A172 (cell line): ENCODE measurements at regions not wholly inside any gene's neighbourhood (a gene's known extent, or its start where the extent isn't known, plus 50 kb on each side); places are given as distances from the start of the nearest gene placed in this dataset.

ENCODE experiments used
- DNase-seq: peaks from one replicate; pipeline ENCODE4 v3.0.0-alpha.2; 2015; ENCODE audit warnings: low spot score

DNA sequence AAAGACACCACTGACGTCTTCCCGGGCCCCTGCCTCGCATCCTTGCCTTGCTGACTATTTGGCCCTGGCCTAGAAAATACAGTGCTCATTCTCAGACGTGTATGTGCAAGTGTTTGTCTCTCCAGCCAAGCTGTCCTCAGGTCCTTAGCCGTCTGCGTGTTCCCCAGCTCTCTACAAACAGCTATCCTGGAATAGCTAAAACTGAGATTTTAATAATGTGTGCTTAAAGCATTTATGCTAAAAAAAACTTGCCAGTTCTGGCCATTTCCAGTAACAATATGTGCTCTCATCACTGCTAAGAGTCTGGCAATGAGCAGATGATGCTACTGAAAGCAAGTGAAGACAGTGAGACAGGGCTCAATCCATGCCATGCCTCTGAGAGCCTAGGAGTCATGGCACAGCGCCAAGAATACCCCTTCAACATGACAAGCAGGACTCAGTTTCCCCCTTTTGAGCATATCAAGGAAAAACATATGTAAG, 55.7 kb downstream of the IRF2BP2 start:
- no peak for DNase-seq

DNA sequence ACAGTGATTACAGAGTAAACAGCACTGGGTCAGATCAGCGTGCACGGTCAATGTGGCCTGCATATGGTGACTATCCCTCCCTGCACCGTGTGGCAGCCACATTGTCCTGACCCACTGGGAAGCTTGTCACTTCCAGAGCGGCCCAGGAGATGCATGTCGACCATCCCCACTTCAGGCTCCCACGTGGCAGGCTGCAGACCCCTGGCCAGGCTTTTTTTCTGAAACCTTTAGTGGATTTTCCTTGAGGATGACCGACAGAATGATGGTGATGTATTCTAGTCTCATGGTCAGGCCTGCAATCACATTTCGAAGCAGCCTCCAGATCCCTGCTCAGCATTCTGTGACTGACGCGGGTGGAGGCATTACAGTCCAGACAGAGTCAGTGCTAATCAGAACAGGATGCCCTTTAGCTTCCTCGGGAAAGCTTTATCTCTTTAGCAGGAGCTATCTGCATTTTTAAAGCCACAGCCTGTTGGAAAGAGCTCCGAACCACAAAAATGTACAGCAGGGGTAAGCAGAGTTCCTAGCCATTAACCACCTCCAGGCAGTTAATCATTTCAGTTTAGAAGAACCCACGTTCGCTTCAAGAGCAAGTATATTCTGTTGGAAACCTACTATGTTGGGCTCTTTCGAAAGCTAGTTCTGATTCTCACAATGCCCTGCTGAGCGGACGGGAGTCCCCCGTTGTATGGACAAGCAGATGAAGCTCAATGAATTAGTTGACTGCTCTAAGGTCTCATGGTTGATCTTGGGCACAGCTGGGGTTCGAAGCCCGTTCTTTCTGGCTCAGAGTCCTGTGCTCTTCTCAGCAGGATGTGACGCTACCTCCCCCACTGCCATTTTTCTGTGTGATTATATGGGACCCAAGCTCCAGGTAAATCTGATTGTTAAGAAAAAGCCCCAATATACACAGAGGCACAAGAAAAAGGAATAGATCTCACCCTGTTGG, 56.5 kb downstream of the IRF2BP2 start:
- peak; percentile 93 for DNase-seq

DNA sequence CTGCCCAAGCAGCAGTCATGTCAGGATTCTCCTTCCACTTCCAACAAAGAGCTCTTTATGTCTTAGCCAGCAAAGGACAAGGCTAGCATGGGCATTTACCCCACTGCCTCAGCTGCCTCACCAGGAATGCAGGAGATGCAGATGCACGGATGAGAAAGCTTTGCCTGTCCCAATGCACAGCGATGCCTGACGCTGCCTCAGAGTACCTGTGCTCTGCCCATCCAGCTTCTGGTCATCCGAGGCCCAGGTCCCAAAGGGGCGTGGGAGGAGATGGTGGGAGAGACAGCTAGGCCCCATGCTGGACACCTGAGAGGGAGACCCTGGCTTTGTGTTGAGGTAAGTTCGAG, 59.0 kb downstream of the IRF2BP2 start:
- no peak for DNase-seq

DNA sequence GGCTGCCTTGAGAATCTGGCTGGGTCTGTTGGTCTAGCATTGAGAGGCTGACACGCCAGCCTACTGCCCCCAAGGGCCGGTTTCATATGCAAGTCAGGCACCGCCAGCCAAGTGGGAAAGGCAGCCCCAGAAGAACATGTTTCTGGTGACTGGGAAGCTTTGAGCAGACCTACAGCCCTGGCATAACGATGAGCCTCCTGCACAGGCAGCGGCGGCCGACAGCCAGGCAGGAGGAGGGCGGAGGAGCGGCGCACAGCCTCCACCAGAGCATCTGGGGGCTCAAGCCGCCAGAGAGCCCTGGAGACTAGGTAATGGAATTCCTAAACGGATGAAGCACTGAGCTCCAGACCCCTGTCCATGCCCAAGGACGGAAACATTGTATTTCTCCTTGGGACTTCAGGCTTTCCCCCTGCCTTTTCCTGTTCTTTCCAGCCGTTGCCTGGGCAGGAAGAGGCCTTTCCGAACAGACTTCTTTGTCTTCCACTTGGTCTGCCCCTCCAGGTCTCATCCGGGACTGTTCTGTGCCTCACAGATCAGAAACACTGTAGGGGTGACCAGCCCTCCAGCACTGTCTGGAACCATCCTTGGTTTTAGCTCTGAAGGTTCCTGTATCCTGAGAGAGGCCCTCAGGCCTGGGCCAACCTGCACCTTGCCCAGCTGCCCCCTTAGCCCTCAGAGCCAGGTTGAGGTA, 59.5 kb downstream of the IRF2BP2 start:
- DNase-seq = no peak

DNA sequence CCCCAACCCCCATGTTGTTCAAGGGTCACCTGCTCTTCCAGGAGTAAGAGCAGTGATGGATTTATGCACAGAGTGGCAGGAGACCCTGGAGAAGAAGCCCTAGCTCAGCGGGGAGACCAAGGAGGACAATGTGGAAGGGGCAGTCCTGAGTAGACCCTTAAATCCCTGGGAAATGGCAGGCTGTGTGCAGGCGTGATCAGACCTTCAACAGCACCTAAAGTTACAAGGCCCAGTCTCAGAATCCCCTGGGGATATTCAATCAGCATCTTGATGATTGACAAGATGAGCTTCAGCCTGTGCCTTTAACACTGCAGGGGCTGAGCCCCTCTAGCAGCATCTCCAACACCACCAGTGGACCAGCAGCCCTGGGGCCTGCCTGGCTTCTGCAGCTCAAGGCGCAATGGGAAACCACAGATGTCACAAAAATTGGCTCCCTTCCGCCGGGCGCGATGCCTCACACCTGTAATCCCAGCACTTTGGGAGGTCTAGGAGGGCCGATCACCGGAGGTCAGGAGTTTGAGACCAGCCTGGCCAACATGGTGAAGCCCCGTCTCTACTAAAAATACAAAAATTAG, 60.4 kb downstream of the IRF2BP2 start:
- DNase-seq = no peak

DNA sequence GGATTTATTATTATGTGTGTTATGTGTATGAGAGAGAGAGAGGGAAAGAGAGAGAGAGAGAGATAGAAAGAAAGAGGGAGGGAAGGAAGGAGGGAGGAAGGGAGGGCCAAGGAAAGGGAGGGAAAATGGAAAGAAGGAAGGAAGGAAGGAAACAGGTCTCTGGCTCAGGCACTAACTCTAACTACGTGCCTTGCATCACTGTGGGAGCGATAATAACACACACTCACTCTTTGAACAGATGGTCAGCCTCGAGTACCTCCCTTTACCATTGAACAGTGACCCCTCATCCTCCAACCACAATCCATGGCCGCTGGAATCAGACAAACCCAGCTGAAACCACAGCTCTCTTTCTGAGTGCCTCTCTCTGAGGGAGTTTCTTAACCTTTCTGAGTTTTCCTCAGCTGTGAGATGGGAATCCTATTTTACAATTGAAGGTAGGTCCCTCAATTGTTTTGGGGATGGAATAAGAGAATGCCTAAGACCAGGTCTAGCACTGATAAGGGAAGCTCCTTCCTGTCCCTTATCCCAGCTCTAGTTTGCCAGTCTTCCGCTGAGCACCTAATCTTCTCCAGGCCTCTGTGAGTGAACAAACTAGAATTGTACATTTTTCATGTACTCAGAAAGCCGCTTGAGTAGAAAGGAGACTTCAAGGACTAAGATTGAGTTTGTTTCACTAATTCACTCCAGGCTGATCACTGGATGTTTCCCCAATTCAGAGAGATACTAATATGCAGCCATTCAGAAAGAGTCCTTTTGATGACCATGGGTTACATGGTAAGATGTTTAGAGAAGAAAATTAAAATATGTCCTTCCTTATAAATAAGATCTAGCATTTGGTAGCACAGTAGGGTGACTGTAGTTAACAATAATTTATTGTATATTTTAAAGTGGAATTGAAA, 62.8 kb downstream of the IRF2BP2 start:
- DNase-seq = no peak

DNA sequence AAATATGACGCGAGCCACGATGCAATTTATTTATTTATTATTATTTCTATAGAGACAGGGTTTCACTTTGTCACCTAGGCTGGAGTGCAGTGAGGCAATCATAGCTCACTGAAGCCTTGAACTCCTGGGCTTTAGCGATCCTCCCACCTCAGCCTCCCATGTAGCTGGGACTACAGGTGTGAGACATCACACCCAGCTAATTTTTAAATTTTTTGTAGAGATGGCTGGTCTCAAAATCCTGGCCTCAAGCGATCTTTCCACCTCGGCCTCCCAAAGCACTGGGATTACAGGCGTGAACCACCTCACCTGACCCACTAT, 63.6 kb downstream of the IRF2BP2 start:
- DNase-seq = no peak

DNA sequence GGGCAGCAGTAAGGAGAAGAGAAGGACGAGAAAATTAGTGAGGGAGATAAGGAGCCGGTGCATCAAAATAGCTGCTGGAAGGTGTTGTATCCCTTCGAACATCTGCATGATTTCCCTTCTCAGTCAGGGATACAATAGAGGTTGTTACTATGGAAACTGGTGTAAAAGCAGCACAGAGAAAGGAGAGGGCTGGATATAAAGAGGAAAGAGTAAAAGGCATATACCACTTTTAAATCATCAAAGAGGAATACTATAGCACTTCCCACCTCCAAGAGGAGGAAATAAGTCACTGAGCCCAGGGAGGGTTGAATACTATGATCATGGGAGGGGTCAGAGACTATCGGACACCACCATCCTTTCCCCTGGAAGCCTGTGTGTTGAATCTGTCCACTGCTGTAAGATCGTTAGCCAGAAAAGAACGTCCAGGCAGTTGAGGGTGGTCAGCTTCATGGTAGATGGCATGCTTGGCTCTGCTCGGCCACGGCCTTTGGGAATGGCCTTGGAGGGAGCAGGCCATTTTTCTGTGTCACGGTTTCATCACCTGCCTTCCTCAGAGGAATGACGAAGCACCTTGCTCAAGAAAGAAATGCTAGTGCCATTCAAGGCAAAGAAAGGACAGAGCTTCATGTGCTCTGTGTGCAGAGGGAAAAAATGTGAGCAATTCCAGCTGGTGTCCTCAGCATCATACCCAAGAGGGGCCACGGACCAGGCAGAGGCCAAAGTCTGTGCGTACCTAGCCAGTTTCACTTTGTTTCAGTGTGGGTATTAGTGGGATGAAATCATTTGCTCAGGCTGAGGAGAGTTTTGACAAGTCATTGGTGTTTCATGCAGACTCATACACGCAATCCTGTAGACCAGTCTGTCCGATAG, 64.2 kb downstream of the IRF2BP2 start:
- DNase-seq = no peak

DNA sequence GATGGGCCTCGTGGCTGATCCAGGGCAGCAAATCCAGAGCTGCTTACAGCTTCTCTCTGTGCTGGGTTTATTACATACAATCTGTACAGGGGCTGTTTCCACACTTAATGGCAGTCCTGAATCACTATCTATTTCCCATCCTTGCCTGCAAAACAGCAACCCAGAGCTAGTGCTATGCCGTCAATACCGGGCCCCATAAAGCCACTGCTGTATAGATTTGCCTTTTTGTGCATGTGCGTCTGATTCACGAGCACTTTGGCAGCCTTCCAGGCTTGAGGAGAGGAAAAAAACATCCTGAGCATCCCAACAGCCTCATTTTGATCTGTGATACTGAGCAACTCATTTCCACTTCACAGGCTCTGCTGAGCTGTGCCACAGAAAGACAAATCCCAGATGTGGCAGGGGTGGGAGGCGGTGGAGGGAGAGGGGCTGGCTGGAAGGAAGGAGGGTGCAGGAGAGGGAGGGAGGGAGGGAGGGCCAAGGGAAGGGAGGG, 65.2 kb upstream of the TARBP1 start:
- peak; percentile 86 for DNase-seq

DNA sequence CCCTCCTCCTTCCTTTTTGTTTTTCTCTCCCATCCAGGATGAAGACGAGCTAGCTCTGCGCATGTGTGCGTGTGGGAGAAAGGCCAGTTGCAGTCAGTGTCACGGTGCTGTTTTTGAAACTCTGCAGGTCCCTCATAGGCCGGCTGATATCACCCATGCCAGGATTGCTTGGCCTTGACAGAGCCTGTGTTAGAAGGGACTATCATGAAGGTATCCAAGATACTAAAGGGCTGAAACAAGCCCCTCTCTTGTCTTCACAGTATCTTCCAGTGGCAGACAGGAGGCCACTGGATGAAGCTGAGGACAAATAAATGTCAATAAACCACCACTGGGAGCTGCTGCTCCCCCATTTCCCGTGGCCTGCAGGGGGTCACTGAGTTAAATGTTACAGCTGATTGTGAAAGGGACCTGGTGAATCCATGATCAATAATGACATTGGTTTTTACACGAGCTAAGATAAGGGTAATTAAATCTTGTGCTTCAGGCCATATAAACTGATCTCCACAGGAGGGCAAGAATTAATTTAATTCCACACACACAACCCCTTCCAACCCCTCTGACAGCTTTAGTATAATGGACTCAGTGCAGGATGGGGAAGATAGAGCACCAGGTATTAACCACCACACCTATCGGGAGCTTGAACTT, 64.6 kb upstream of the TARBP1 start:
- no peak for DNase-seq

DNA sequence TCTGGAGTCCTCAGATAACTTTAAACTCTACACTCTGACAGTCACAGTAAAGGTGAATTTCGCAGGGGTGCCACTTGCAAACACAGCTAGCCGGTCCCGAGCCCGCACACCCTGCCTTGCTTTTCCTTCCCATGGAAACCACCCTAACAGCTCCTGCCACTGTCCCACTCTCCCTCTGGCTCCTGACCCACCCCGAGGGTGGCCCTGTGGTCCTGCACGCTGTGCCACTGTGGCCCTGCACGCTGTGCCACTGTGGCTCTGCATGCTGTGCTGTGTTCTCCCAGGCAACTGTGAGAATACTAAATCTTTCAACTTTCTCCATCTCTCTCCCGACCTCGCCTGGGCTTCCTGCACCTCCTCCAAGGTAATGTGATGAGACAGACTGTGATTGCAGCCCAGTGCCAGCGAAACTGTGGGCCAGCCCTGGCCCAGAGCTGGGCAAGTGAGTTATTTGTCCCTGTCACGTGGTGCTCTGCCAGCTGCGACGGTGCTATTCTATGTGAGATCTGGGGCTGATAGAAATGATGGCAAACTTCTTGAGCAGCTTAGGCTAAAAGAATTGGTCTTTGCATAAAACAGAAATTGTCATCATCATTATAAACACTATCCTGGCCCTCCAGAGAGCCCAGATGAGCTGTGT, 63.4 kb upstream of the TARBP1 start:
- no peak for DNase-seq

DNA sequence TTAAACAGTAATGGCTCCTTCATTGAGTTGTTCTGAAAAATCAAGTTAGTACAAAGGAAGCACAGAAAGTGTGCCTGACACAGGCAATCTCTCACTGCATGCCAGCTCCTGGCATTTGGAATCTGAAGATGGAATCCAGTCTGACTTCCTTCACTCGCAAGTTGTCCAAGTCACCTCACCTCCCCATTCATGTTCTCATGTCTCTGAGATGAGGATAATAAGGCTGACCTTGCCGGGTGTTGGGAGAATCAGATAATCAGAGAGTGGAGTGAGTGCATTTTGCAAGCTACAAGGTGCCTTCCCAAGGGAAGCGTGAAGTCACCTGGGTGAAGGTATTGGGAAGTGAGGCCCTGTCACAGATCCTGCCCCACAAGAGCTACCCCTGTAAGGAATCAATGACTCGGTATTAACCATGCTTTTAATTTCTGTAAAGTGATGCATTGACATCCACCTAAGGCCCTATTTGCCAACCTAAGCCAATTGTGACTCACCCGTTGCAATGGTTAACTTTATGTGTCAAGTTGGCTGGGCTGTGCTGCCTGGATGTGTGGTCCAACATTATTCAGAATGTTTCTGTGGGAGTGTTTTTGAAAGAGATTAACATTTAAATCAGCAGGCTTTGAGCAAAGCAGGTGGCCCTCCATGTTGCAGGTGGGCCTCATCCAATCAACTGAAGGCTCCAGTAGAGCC, 62.5 kb upstream of the TARBP1 start:
- DNase-seq = no peak

DNA sequence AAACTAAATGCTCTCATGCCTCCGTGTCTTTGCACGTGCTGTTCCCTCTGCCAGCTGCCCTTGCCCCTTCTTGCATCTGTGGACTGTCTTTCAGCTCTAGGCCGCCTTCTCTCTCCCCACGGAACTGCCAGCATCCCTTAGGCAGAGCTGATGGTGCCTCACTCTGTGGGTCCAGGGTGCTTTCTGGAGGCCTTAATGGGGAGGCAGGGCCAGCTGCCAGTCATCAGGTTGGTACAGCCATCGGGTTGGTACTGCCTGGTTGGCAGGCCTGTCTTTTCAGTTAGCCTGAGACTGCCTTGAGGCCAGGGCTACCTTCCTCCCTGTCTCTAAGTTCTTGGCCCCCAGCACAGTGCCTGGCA, 61.4 kb upstream of the TARBP1 start:
- no peak for DNase-seq

DNA sequence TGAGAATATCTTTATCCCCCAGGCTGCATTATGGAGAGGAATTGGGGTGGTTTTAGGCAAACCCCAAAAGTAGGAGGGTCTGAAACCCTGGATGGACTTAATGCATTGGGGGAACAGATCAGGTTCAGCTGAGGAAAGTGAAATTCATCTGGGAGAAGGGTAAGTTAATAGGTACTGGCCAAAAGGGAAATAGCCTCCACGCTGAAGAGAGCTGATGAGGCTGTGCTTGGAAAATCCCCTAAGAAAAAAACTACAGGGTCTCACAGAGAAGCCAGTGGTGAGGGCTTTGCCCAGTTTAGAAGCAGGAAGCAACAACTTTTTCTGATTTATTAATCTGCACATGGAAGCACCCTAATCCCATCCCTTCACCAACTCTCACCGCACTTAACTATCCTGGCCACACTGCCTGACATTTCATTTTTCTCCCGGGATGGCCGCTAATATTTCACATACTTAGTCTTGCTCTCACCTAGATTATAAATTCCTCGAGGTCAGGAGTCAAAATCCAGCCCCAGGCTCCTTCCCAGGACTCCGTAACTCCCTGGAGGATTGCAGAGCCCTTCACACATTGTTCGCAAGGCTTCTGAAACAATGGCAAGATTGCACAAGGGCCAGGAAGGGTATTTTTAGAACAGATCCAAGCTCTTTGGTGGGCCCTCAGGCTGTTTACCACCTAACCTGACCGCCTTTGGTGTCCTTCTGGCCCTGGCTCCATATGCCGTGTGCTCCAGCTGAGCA, 60.9 kb upstream of the TARBP1 start:
- no peak for DNase-seq

DNA sequence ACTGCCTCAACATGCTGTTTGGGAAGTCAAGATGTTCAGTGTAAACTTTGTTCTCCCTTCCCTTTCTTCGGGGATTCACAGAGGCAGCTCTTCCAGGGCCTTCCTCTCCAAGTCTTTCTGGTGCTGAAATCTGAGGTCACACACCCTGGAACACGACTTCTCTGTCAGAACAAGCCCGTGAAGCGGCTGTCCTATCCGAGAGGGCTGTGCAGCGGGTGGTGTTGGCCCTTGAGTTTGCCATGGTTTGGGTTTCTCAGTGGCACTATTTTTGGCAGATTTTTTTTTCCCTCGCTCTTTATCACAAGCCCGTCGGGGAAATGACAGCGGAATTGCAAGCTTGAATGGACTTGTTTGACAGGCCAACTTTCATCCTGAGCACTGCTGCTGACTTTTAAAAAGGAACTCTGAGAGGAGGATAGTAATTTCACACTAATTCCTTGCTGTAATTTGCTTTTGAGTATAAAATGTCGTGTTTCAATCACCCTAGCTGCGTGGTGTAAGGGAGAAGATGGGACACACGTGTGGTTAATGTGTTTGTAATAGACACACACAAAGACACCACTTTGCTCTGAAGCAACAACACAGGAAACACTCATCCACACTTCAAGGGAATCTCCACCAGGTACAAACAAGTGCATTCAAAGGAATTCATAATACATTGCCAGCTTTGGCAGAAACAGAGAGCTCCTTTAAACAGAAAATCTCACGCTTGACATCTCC, 60.1 kb upstream of the TARBP1 start:
- no peak for DNase-seq

DNA sequence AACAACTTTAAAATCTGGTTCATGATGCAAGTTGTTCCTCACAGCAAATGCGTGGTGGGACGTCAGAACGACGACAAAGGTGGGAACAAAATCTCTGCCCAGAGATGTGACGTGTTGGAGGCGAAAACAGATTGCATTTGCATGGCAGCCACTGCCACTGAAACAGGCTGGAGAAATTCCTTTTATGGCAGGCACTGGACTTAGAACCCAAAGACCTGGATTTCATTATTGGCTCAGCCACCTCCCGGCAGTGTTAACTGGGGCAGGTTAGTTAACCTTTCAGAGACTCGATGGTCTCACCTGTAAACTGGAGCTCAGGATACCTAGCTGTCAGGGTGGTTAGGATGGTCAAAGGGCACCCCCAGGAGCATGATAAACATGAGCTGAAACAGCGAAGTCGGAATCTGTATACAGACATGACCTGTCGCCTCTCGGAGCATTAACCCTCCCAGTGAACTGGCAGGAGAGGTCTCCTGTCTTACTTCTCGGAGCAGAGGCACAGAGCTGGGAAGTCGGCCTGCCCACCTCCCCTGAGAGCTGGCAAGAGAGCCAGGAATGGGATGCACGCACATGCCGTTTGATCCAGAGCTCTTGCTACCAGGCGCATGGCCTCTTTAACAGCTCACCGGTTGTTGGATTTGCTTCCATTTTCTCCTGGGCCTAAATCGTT, 59.2 kb upstream of the TARBP1 start:
- DNase-seq = no peak

DNA sequence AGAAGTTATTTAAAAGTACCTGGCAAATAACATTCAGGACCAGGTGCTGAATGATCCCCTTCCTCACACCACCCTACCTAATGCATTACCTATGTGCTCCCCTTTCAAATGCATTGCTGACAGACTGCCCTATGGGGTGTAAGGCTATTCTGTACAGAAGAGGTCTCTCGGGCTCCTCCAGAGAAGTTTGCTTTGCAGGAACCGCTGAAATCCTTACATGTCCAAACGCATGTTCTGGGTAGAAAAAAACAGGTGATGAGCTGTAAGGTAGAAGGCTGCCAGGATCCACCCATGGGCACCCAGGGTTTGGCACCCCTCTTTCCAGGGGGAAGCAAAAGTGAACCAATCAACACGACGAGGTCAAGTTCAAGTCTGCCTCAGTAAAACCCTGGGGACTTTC, 58.3 kb upstream of the TARBP1 start:
- no peak for DNase-seq
